Heart left ventricle (tissue), 16 donors: ENCODE measurements at regions not wholly inside any gene's neighbourhood (a gene's known extent, or its start where the extent isn't known, plus 50 kb on each side); places are given as distances from the start of the nearest gene placed in this dataset.

Source experiments
- ATAC-seq, 4 donors: fragments of 200-7000 bp; cut with Tn5 transposase; one replicate each; pipeline ENCODE4 v1.9.1; 2020 to 2022; ENCODE audit warnings: moderate library complexity in 4 of 4, mild to moderate bottlenecking in 3 of 4, moderate number of reproducible peaks in 1 of 4
- DNase-seq, 5 donors: peaks; one replicate each; pipeline ENCODE4 v3.0.0-alpha.2; 2020
- H3K27ac ChIP-seq, 12 donors: fragments of 200-600 bp; sonication (generic) in 4 of 12; one replicate each; pipeline versions ENCODE4 v1.5.0 to v1.8.0; 2016 to 2022; ENCODE audit warnings: mild to moderate bottlenecking in 2 of 12
- H3K27me3 ChIP-seq, 9 donors: fragments of 200-600 bp; sonication (generic) in 2 of 9; one replicate each; pipeline versions ENCODE4 v1.5.1 to v1.8.0; 2016 to 2022; ENCODE audit warnings: mild to moderate bottlenecking in 3 of 9
- H3K36me3 ChIP-seq, 9 donors: fragments of 200-600 bp; sonication (generic) in 2 of 9; one replicate each; pipeline versions ENCODE4 v1.5.0 to v1.8.0; 2018 to 2022; ENCODE audit warnings: mild to moderate bottlenecking in 2 of 9
- H3K4me1 ChIP-seq, 12 donors: fragments of 200-600 bp; sonication (generic) in 4 of 12; one replicate each; pipeline versions ENCODE4 v1.5.0 to v1.8.0; 2016 to 2022; ENCODE audit warnings: mild to moderate bottlenecking in 3 of 12
- H3K4me3 ChIP-seq, 12 donors: fragments of 200-600 bp; sonication (generic) in 4 of 12; one replicate each; pipeline versions ENCODE4 v1.5.0 to v1.8.0; 2017 to 2022; ENCODE audit warnings: mild to moderate bottlenecking in 9 of 12, moderate library complexity in 4 of 12
- H3K9me3 ChIP-seq, 12 donors: fragments of 200-600 bp; sonication (generic) in 4 of 12; one replicate each; pipeline versions ENCODE4 v1.5.0 to v1.8.0; 2016 to 2022; ENCODE audit warnings: mild to moderate bottlenecking in 1 of 12
- CTCF ChIP-seq, 12 donors: fragments of 200-600 bp; sonication (generic) in 4 of 12; IDR thresholded peaks; one replicate each; pipeline versions ENCODE4 v1.5.0 to v1.8.0; 2018 to 2022; ENCODE audit warnings: antibody characterized with exemption in 12 of 12, mild to moderate bottlenecking in 5 of 12
- POLR2A ChIP-seq, 2 donors: fragments of 450-650 bp; IDR thresholded peaks; one replicate each; pipeline ENCODE4 v1.6.1; 2017; ENCODE audit warnings: antibody characterized with exemption in 2 of 2, mild to moderate bottlenecking in 2 of 2, moderate library complexity in 2 of 2
- WGBS, 4 donors: extraction: QIAGEN DNeasy Blood & Tissue Kit in 2 of 4; methylation state at CpG; one replicate each; pipeline versions ENCODE4 v1.1.5 to v1.1.7; 2013 to 2018; 5-methylcytosine and 5-hydroxymethylcytosine counted together
- intact Hi-C, 10 donors: fragments of 100-400 bp; cut with DNase I; formaldehyde crosslinking; loops; one replicate each; pipeline versions ENCODE4 v1.11.1 to v1.14.2; 2022
- donor health status: ischemic (EF 13 %, LVEDD 7.1; RV severe dilation, severe dysfunction).
- donor health status: healthy with polysubstance abuse.
- donor health status: DM: no; HTN: yes; CAD: no.
- donor health status: DM: no; HTN: no; CAD: no.
- donor health status: ischemic (EF 25% LVEDD 6.9; RV normal size, moderate dysfunction).
- donor health status: ischemic (EF 25% LVEDD 5.7; RV mildly dilated, moderate dysfunction).
- donor health status: healthy.
- donor health status: DM: yes; HTN: yes; CAD: no.
- donor health status: ischemic (EF 35%, LVEDD 5.7; RV mildly dilated, moderate dysfunction).
- donor health status: nonischemic (EF 11% LVEDD 7.7; RV severe dilation, severe dysfunction).
- donor health status: DM: yes; HTN: yes; CAD: no.
- donor health status: PGD.
- donor health status: ischemic (EF 29% LVEDD 5.4; RV normal size, mild dysfunction).
- donor health status: nonischemic (EF 23%, LVEDD 6.1; RV moderate dilation, normal function).

GRCh38 chr2:3954261-3954660 lies 250.9 kb downstream of the DCDC2C start:
- H3K27ac ChIP-seq = no peak overlapping the region
- 33 to 51% (median 41%) methylated on average over 5 of the region's 5 CpGs for WGBS, 4 donors
- no peak overlapping the region for H3K4me3 ChIP-seq
- TF ChIP-seq POLR2A (IDR thresholded peaks at IDR 0.05) (no peak), CTCF (IDR thresholded peaks at IDR 0.05) (no peak)
- H3K9me3 ChIP-seq = peaks cover 0 to 8% (median 0%) of the 10 kb centered on the region in 12 donors
- intact Hi-C loops = loop anchor here in 1 of 10 donors (10.0 kb wide), 1 partner anchor 1411 kb away; no protein-coding TSS in a partner anchor
- DNase-seq (no peak), ATAC-seq (no peak)
- no peaks in the 10 kb centered on the region for H3K4me1 ChIP-seq
- no peaks in the 10 kb centered on the region for H3K36me3 ChIP-seq
- peaks cover 0 to 9% (median 0%) of the 10 kb centered on the region in 9 donors for H3K27me3 ChIP-seq

- H3K4me1 ChIP-seq = no peaks in the 10 kb centered on the region
- DNase-seq (no peak), ATAC-seq (no peak)
- H3K9me3 ChIP-seq = peaks cover 0 to 4% (median 0%) of the 10 kb centered on the region in 12 donors
- H3K27me3 ChIP-seq = peaks cover 0 to 8% (median 0%) of the 10 kb centered on the region in 9 donors
- H3K4me3 ChIP-seq = no peak overlapping the region
- no peaks in the 10 kb centered on the region for H3K36me3 ChIP-seq
- no peak for TF ChIP-seq CTCF (IDR thresholded peaks at IDR 0.05)
- no peak for TF ChIP-seq POLR2A (IDR thresholded peaks at IDR 0.05)
- H3K27ac ChIP-seq = no peak overlapping the region
- WGBS, 4 donors = 67 to 70% (median 69%) methylated on average over 8 of the region's 8 CpGs
- intact Hi-C loops = loop anchor here in 3 of 10 donors (5.0 to 10.0 kb wide), 2 partner anchors 1408 to 1411 kb away; no protein-coding TSS in a partner anchor
These were observed 253.0 kb downstream of the DCDC2C start for GRCh38 chr2:3956406-3956805.

GRCh38 chr2:3956892-3957291 lies 253.5 kb downstream of the DCDC2C start:
- intact Hi-C loops = loop anchor here in 3 of 10 donors (5.0 to 10.0 kb wide), 2 partner anchors 1408 to 1410 kb away; no protein-coding TSS in a partner anchor
- Histone ChIP-seq H3K27ac (no peak overlapping the region), H3K4me1 (no peaks in the 10 kb centered on the region), H3K4me3 (no peak overlapping the region), H3K36me3 (no peaks in the 10 kb centered on the region), H3K9me3 (no peaks in the 10 kb centered on the region), H3K27me3 (peaks cover 0 to 8% (median 0%) of the 10 kb centered on the region in 9 donors)
- 75 to 79% (median 77%) methylated on average over 13 of the region's 13 CpGs for WGBS, 4 donors
- DNase-seq (no peak), ATAC-seq (no peak)
- TF ChIP-seq CTCF (IDR thresholded peaks at IDR 0.05) (no peak), POLR2A (IDR thresholded peaks at IDR 0.05) (no peak)

GRCh38 chr2:3958465-3958864 lies 255.1 kb downstream of the DCDC2C start:
- ATAC-seq (no peak), DNase-seq (no peak)
- no peaks in the 10 kb centered on the region for H3K9me3 ChIP-seq
- no peak overlapping the region for H3K4me3 ChIP-seq
- H3K4me1 ChIP-seq = no peaks in the 10 kb centered on the region
- H3K27ac ChIP-seq = no peak overlapping the region
- H3K36me3 ChIP-seq = no peaks in the 10 kb centered on the region
- peaks cover 0 to 9% (median 0%) of the 10 kb centered on the region in 9 donors for H3K27me3 ChIP-seq
- intact Hi-C loops = loop anchor here in 3 of 10 donors (5.0 to 10.0 kb wide), 2 partner anchors 1406 to 1409 kb away; no protein-coding TSS in a partner anchor
- TF ChIP-seq CTCF (IDR thresholded peaks at IDR 0.05) = no peak
- no peak for TF ChIP-seq POLR2A (IDR thresholded peaks at IDR 0.05)
- 63 to 75% (median 69%) methylated on average over 9 of the region's 9 CpGs for WGBS, 4 donors
